GM13976 (cell line): ENCODE measurements at regions not wholly inside any gene's neighbourhood (a gene's known extent, or its start where the extent isn't known, plus 50 kb on each side); places are given as distances from the start of the nearest gene placed in this dataset.

Experiments
- DNase-seq: peaks from one replicate; pipeline ENCODE4 v3.0.0; 2012; ENCODE audit warnings: low spot score
- in situ Hi-C: fragments of 300-500 bp; cut with MboI; formaldehyde crosslinking; loops from one replicate; pipeline ENCODE4 v1.12.0; 2022; ENCODE audit warnings: low sequenced_read_pairs, mixed read lengths, inconsistent platforms; ENCODE audit not compliant: unreplicated experiment
- TF ChIP-seq, protein P1 (sequence below): IDR thresholded peaks from 2 replicates; pipeline ENCODE4 v1.5.1; 2012; ENCODE audit warnings: borderline replicate concordance, mild to moderate bottlenecking; ENCODE audit not compliant: insufficient read depth; ENCODE audit errors: extremely low read depth, missing control alignments, control extremely low read depth

DNA sequence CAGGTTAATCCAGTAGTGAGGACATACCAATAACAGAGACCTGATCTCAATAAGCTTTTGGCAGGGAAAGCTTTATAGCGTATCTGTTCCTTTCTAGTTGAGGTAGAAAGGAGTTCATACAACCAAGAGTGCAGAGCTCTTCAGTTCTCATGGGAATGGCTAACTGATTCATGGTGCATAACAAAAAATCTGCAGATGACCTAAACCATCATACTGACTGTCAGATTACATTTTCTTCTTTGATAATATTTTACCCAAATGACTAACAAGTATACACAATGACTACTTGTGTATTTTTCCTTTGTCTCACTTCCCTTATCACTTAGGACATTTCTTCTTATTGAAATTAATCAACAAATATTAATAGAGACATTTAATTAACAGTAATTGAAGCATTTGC lies 140.0 kb upstream of the SERTAD2 start:
- DNase-seq = no peak
- in situ Hi-C loops = no loop called here
- TF ChIP-seq, protein P1, sequence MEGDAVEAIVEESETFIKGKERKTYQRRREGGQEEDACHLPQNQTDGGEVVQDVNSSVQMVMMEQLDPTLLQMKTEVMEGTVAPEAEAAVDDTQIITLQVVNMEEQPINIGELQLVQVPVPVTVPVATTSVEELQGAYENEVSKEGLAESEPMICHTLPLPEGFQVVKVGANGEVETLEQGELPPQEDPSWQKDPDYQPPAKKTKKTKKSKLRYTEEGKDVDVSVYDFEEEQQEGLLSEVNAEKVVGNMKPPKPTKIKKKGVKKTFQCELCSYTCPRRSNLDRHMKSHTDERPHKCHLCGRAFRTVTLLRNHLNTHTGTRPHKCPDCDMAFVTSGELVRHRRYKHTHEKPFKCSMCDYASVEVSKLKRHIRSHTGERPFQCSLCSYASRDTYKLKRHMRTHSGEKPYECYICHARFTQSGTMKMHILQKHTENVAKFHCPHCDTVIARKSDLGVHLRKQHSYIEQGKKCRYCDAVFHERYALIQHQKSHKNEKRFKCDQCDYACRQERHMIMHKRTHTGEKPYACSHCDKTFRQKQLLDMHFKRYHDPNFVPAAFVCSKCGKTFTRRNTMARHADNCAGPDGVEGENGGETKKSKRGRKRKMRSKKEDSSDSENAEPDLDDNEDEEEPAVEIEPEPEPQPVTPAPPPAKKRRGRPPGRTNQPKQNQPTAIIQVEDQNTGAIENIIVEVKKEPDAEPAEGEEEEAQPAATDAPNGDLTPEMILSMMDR = no peak

- no peak for DNase-seq
- TF ChIP-seq, protein P1 = no peak
- in situ Hi-C loops = no loop called here
Observed at GRCh38 chr2:64794426-64794995, 140.8 kb upstream of the SERTAD2 start.

DNA sequence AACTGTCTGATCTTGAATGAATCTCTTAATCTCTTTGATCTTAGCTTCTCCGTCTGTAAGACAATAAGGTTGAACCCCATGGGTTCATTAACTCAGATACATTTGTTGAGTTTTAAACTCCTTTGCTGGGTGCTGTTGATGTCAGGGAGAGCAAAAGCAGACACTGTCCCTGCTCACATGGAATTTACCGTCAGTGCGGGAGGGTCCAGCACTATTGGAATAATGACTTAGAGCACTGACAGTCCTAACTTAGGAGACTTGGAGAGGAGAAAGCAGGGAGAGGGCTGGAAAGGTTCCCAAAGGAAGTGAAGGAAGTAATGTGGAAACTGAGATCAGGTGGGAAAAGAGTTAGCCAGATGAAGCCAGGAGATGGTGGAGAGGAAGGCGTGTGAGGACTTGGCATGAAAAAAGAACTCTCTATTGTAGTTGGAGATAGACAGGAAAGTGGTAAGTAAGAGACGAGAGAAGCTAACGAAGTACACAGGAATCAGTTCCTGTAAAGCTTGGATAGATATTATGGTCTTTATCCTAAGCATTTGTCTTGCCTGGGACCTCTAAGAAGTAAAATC lies 141.4 kb upstream of the SERTAD2 start:
- TF ChIP-seq, protein P1 = no peak
- in situ Hi-C loops = no loop called here

GRCh38 chr2:64796926-64797325 lies 143.2 kb upstream of the SERTAD2 start:
- DNase-seq = no peak
- in situ Hi-C loops = no loop called here
- TF ChIP-seq, protein P1 = no peak

More for the DNA sequence above, 141.4 kb upstream of the SERTAD2 start:
- no peak for DNase-seq

DNA sequence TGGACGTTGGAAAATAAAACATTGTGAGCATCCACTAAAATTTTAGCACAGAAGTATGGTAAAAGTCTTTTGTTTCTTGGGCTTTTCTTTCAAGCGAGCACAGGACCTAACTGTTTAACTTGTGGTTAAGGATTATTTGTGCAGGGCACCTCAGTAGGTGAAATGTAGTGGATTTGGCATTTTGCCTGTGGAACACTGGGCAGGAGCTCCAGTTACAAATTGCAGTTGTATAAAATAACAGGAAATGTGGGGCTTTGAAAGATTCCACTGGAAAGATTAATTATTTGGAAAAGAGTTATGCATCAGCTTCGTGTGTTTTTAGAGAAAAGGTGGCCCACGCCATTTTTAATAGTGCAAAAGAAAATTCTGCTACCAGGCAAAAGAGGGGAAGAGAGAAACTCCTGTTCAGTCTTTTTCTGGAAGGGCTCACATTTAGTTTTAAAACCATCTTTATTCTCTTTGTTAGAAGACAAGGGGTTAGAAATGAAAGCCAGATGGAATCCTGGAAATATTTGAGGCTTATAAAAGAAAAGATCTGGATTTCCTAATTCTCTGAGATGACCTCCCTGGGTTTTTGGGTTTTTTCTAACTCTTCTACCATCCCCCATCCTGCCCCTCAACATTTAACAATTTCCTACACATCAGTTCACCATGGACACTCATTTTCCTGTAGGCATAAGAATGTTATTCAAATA lies 144.3 kb upstream of the SERTAD2 start:
- no peak for DNase-seq
- in situ Hi-C loops = no loop called here
- TF ChIP-seq, protein P1 = no peak

GRCh38 chr2:64799592-64800252 lies 146.0 kb upstream of the SERTAD2 start:
- TF ChIP-seq, protein P1 = no peak
- in situ Hi-C loops = no loop called here
- no peak for DNase-seq
